Fibroblast of mammary gland (primary cell): ENCODE measurements at regions not wholly inside any gene's neighbourhood (a gene's known extent, or its start where the extent isn't known, plus 50 kb on each side); places are given as distances from the start of the nearest gene placed in this dataset.

Source experiments
- DNase-seq: peaks from one replicate; pipeline ENCODE4 v3.0.0-alpha.2; 2010; ENCODE audit warnings: low read depth
- H3K4me3 ChIP-seq: 2 replicates; pipeline ENCODE4 v1.5.1; 2011; ENCODE audit warnings: low read depth, mild to moderate bottlenecking, low read length, moderate library complexity; ENCODE audit not compliant: control insufficient read depth
- TF ChIP-seq, protein P1 (sequence below): conservative IDR thresholded peaks from 2 replicates; pipeline ENCODE4 v1.5.1; 2011; ENCODE audit warnings: low read depth, low read length, inconsistent platforms; ENCODE audit not compliant: control insufficient read depth, insufficient read depth

- TF ChIP-seq, protein P1, sequence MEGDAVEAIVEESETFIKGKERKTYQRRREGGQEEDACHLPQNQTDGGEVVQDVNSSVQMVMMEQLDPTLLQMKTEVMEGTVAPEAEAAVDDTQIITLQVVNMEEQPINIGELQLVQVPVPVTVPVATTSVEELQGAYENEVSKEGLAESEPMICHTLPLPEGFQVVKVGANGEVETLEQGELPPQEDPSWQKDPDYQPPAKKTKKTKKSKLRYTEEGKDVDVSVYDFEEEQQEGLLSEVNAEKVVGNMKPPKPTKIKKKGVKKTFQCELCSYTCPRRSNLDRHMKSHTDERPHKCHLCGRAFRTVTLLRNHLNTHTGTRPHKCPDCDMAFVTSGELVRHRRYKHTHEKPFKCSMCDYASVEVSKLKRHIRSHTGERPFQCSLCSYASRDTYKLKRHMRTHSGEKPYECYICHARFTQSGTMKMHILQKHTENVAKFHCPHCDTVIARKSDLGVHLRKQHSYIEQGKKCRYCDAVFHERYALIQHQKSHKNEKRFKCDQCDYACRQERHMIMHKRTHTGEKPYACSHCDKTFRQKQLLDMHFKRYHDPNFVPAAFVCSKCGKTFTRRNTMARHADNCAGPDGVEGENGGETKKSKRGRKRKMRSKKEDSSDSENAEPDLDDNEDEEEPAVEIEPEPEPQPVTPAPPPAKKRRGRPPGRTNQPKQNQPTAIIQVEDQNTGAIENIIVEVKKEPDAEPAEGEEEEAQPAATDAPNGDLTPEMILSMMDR: no peak
- DNase-seq: no peak
- H3K4me3 ChIP-seq: no peak overlapping the region
Observed at GRCh38 chr10:84762754-84763394, 434.5 kb downstream of the CCSER2 start.

- DNase-seq: no peak
- TF ChIP-seq, protein P1: no peak
- no peak overlapping the region for H3K4me3 ChIP-seq
Observed at GRCh38 chr10:84763965-84764364, 435.6 kb downstream of the CCSER2 start.

- no peak for DNase-seq
- TF ChIP-seq, protein P1: no peak
Observed at GRCh38 chr10:84765086-84765485, 436.7 kb downstream of the CCSER2 start.

DNA sequence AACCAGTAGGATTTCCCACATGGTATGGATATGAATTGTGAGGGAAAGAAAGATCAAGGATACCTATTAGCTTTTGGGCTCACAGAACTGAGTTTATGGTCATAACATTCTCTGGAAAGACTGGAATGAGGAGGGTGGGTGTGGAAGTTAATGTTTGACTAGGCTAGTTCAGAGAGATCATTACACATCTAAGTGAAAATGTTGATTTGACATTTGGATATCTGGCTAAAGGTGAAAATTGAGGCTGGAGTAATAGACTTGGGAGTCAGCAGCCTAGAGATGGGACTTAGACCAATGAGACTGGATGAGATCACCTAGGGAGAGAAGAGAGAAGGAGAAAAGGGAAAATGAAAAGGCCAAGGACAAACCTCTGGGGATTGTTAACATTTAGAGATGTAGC, 437.3 kb downstream of the CCSER2 start:
- TF ChIP-seq, protein P1: no peak
- H3K4me3 ChIP-seq: no peak overlapping the region
- no peak for DNase-seq

More at GRCh38 chr10:84765086-84765485, 436.7 kb downstream of the CCSER2 start:
- no peak overlapping the region for H3K4me3 ChIP-seq

DNA sequence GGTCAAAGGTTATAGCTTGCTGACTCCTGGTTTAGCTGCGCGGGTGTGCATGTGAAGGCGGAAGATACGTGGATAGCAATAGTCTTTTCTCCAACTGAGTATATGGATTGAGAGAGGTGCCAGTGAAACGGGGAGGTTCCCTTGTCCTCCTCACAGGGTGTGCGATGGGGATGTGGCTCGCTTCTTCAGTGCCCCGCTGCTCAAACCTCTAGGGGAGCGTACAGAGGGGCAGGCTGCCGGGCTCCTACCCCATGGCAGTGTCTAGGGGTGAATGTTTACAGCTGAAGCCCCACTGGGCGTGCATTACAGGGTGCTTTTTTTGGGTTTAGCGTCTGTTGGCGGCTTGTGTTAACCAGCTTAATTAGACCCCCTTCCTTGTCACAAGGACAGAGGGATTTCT, 438.5 kb downstream of the CCSER2 start:
- no peak for DNase-seq
- no peak overlapping the region for H3K4me3 ChIP-seq
- TF ChIP-seq, protein P1: no peak

DNA sequence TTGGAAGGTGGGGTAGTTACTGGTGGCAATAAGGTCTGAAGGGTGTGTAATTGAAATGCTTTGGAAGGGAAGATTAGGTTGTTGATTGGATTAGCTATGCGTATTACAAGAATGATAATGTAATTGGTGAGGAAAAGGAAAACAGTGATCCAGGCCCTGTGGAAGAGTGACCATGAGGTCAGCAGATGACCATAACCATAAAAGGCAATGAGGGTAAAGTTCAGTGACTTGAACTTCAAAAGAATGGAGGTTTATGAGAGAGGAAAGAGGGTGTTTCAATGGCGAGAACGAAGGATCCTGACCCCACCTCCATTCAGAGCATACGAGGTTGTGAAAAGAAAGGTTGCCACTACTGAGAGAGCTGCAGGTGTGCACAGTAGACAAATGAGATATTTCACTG, 439.7 kb downstream of the CCSER2 start:
- DNase-seq: no peak
- H3K4me3 ChIP-seq: no peak overlapping the region
- TF ChIP-seq, protein P1: no peak

DNA sequence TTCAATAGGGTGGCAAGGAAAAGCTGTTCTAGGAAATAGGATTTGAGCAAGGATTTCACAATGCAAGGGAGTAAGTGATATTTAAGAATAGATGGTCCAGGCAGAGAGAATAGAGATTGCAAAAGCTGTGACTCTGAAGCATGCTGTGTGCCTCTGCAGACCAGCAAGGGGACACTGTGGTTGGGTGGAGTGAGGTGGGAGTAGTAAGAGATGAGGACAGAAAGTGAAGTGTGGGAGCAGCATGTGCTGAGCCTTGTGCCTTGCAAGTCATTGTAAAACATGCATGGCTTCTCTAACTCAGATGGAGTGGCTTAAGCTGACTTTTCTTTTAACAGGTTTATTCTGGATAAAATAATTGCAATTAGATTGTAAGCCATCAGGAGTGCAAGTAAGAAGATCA, 442.4 kb downstream of the CCSER2 start:
- TF ChIP-seq, protein P1: no peak
- DNase-seq: no peak
- no peak overlapping the region for H3K4me3 ChIP-seq
